ENCODE measurements at regions not wholly inside any gene's neighbourhood (a gene's known extent, or its start where the extent isn't known, plus 50 kb on each side); places are given as distances from the start of the nearest gene placed in this dataset.
"Not testable (repeated sequence)": the region's sequence is repeated elsewhere in the genome, so short reads cannot be mapped to it uniquely, and the experiment has no call there.

- no peak for DNase-seq
These were observed 240.5 kb downstream of the GADD45G start for GRCh38 chr9:89845321-89845720.

GRCh38 chr9:89845862-89846261 is 241.1 kb downstream of the GADD45G start:
- no peak for DNase-seq

- no peak for DNase-seq
These were observed 243.5 kb downstream of the GADD45G start for GRCh38 chr9:89848060-89849040.

GRCh38 chr9:89849096-89849495 is 244.3 kb downstream of the GADD45G start:
- no peak for DNase-seq

- no peak for DNase-seq
These were observed 245.3 kb downstream of the GADD45G start for GRCh38 chr9:89850153-89850552.

GRCh38 chr9:89850631-89851325 is 246.0 kb downstream of the GADD45G start:
- DNase-seq, result no peak

- no peak for DNase-seq
These were observed 248.3 kb downstream of the GADD45G start for GRCh38 chr9:89853161-89853560.

- no peak for DNase-seq
These were observed 249.1 kb downstream of the GADD45G start for GRCh38 chr9:89853931-89854330.

GRCh38 chr9:89854715-89855475 is 250.1 kb downstream of the GADD45G start:
- DNase-seq, result no peak

GRCh38 chr9:89856296-89856695 is 251.5 kb downstream of the GADD45G start:
- not testable (repeated sequence) for DNase-seq

- DNase-seq, result not testable (repeated sequence)
These were observed 252.1 kb downstream of the GADD45G start for GRCh38 chr9:89856950-89857349.

GRCh38 chr9:89859842-89860241 is 255.0 kb downstream of the GADD45G start:
- not testable (repeated sequence) for DNase-seq

- not testable (repeated sequence) for DNase-seq
These were observed 256.6 kb downstream of the GADD45G start for GRCh38 chr9:89861371-89861770.

GRCh38 chr9:89862316-89862715 is 257.5 kb downstream of the GADD45G start:
- DNase-seq, result peak; percentile 78

GRCh38 chr9:89863141-89863540 is 258.3 kb downstream of the GADD45G start:
- no peak for DNase-seq

GRCh38 chr9:89863837-89864236 is 259.0 kb downstream of the GADD45G start:
- peak; percentile 8 for DNase-seq

GRCh38 chr9:89864257-89864656 is 259.4 kb downstream of the GADD45G start:
- no peak for DNase-seq

- DNase-seq, result no peak
These were observed 259.9 kb downstream of the GADD45G start for GRCh38 chr9:89864731-89865130.

GRCh38 chr9:89865357-89865756 is 260.5 kb downstream of the GADD45G start:
- DNase-seq, result no peak

GRCh38 chr9:89865981-89866380 is 261.2 kb downstream of the GADD45G start:
- no peak for DNase-seq

GRCh38 chr9:89866701-89867100 is 261.9 kb downstream of the GADD45G start:
- no peak for DNase-seq

GRCh38 chr9:89868100-89868499 is 263.3 kb downstream of the GADD45G start:
- no peak for DNase-seq
